GM18868 (cell line): ENCODE measurements at regions not wholly inside any gene's neighbourhood (a gene's known extent, or its start where the extent isn't known, plus 50 kb on each side); places are given as distances from the start of the nearest gene placed in this dataset.
"Not testable (repeated sequence)": the region's sequence is repeated elsewhere in the genome, so short reads cannot be mapped to it uniquely, and the experiment has no call there.

Source experiments
- ATAC-seq: cut with Tn5 transposase; IDR thresholded peaks from one replicate; pipeline ENCODE4 v1.9.1; 2021; ENCODE audit warnings: mild to moderate bottlenecking, moderate library complexity; ENCODE audit not compliant: unreplicated experiment

- ATAC-seq, result no peak
Measured at GRCh38 chr4:164060456-164060855, 566.0 kb downstream of the TMA16 start.

- ATAC-seq, result no peak
Measured at GRCh38 chr4:164068392-164068791, 573.9 kb downstream of the TMA16 start.

- no peak for ATAC-seq
Measured at GRCh38 chr4:164070625-164071024, 576.1 kb downstream of the TMA16 start.

- ATAC-seq, result no peak
Measured at GRCh38 chr4:164081371-164081770, 586.9 kb downstream of the TMA16 start.

GRCh38 chr4:164081801-164082200 is 587.3 kb downstream of the TMA16 start:
- ATAC-seq, result no peak

GRCh38 chr4:164087733-164088132 is 593.2 kb downstream of the TMA16 start:
- no peak for ATAC-seq

GRCh38 chr4:164095313-164096110 is 601.0 kb downstream of the TMA16 start:
- ATAC-seq, result no peak

- ATAC-seq, result no peak
Measured at GRCh38 chr4:164096766-164097518, 602.5 kb downstream of the TMA16 start.

GRCh38 chr4:164100741-164101365 is 606.4 kb downstream of the TMA16 start:
- ATAC-seq, result not testable (repeated sequence)

GRCh38 chr4:164108971-164109370 is 614.5 kb downstream of the TMA16 start:
- no peak for ATAC-seq

GRCh38 chr4:164109503-164109902 is 615.0 kb downstream of the TMA16 start:
- no peak for ATAC-seq

GRCh38 chr4:164115236-164115635 is 620.7 kb downstream of the TMA16 start:
- ATAC-seq, result no peak

GRCh38 chr4:164116286-164116685 is 621.8 kb downstream of the TMA16 start:
- ATAC-seq, result no peak

GRCh38 chr4:164134388-164134787 is 619.5 kb upstream of the SMIM31 start:
- no peak for ATAC-seq

GRCh38 chr4:164136180-164136616 is 617.7 kb upstream of the SMIM31 start:
- no peak for ATAC-seq

- ATAC-seq, result no peak
Measured at GRCh38 chr4:164138521-164138920, 615.4 kb upstream of the SMIM31 start.

- no peak for ATAC-seq
Measured at GRCh38 chr4:164139291-164139690, 614.6 kb upstream of the SMIM31 start.

GRCh38 chr4:164141755-164142375 is 612.1 kb upstream of the SMIM31 start:
- not testable (repeated sequence) for ATAC-seq

GRCh38 chr4:164154416-164154815 is 599.5 kb upstream of the SMIM31 start:
- ATAC-seq, result no peak

GRCh38 chr4:164169591-164169990 is 584.3 kb upstream of the SMIM31 start:
- ATAC-seq, result no peak

- no peak for ATAC-seq
Measured at GRCh38 chr4:164177153-164177552, 576.8 kb upstream of the SMIM31 start.
